NCI-H1694 treated with DMSO at 0.1 percent for 48 hours (cell line): ENCODE measurements at regions not wholly inside any gene's neighbourhood (a gene's known extent, or its start where the extent isn't known, plus 50 kb on each side); places are given as distances from the start of the nearest gene placed in this dataset.
"Not testable (repeated sequence)": the region's sequence is repeated elsewhere in the genome, so short reads cannot be mapped to it uniquely, and the experiment has no call there.

Experiments
- DNase-seq: peaks from one replicate; lab custom pipeline; 2025; lab: John Stamatoyannopoulos, UW

DNA sequence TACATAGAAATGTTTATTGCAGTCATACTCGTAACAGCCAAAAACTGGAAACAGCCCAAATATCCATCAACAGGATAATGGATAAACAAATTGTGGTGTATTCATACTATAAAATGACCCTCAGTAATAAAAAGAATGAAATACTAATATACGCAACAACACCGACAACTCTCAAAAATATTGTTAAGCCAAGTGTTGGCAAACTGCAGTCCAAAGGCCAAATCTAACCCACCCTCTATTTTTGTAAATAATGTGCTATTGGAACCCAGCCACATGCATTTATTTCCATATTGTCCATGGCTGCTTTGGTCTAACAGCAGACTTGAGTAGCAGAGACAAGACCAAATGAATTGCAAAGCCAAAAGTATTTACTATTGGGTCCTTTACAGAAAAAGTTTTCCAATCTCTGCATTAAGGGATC is 151.0 kb downstream of the MREG start:
- DNase-seq, result peak; percentile 13

DNA sequence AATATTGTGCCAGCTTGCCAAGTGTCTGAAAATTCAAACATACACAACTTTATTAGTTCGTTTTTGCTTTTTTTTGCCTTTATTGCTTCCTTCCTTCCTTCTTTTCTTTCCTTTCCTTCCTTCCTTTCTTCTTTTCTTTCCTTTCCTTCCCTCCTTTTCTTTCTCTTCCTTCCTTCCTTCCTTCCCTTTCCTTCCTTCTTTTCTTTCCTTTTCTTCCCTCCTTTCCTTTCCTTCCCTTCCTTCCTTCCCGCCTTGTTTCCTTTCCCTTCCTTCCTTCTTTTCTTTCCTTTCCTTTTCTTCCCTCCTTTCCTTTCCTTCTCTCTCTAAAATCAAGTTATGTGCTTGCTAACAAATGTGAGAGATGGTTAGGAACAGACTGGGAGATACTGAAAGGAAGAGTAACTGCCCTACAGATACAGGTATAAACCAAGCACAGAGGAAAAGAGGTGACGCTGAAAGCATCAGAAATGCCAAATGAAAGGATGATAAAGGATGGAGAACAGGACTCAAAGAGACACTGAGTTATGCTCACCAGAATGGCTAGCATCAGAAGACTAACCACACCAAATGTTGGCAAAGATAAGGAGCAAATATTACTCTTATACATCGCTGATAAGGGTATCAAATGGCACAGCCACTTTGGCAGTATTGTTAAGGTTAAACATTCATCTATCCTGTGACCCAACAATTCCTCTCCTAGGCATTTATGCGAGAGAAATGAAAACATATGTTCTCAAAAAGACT is 151.6 kb downstream of the MREG start:
- no peak for DNase-seq

DNA sequence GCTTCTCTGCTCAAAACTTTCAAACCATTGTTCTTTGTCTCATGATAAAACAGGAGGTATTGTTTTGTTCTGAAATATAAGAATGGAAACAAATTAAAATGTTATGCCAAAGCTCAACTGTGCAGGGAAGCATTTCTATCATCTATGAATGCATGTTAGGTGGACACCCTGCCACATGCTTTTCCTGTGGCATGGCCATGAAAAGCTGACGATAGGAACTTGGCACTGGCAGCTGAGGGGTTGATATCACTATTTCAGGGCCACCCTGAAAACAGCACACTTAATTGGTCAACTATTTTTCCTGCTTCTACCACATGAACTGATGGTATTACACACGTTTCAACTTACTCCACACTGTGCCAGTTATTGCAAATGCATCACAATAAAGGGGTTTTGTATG is 157.3 kb downstream of the MREG start:
- DNase-seq, result no peak

DNA sequence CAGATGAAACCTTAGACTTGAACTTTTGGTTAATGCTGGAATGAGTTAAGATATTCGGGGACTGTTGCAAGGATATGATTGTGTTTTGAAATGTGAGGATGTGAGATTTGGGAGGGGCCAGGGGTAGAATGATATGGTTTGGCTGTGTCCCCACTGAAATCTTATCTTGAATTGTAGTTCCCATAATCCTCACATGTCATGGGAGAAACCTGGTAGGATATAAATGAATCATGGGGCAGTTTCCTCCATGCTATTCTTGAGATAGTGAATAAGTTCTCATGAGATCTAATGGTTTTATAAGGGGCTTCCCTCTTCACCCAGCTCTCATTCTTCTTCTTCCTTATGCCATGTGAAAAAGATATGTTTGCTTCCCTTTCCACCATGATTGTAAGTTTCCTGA is 158.0 kb downstream of the MREG start:
- not testable (repeated sequence) for DNase-seq

DNA sequence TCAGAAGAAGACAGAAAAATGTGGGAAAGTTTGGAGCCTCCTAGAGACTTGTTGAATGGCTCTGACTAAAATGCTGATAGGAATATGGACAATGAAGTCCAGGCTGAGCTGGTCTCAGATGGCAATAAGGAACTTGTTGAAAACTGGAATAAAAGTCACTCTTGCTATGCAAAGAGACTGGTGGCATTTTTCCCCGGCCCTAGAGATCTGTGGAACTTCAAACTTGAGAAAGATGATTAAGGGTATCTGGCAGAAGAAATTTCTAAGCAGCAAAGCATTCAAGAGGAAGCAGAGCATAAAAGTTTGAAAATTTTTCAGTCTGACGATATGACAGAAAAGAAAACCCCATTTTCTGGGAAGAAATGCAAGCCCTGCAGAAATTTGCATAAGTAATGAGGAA is 159.3 kb downstream of the MREG start:
- DNase-seq, result no peak

DNA sequence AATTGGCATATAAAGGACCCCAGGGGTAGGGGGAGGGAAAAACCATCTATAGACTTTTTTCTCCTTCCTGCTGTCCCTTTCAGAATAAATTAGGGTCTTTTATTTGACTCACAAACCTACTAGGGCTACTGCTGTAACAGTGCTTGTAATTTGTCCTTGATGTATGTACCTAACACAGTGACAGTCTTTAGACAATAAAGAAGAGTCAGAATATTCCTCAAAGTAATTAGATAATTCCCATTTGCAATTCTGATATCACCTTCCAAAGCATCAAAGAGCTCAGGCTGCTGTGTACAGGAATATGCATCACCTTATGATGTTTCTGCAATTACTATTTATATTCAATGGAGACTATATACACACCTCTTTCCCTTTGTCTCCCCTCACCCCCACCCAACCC is 161.7 kb downstream of the MREG start:
- no peak for DNase-seq

DNA sequence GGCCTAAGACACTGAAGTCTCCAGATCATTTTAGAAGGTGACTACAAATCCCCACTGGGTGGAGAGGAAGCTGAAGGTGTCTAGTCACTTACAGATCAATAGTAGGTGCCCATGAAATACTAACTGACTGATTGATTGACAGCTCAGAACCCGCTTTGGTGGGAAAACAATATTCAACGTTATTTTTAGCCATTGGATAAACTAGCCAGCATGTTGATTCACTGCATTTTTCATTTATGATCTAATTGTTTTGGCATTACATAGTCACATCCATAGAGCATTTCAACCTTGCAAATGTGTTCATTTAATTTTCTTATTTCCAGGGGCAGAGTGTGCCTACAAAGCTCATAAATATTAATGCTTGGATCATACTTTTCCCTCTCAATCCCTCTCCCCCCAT is 162.3 kb downstream of the MREG start:
- no peak for DNase-seq

DNA sequence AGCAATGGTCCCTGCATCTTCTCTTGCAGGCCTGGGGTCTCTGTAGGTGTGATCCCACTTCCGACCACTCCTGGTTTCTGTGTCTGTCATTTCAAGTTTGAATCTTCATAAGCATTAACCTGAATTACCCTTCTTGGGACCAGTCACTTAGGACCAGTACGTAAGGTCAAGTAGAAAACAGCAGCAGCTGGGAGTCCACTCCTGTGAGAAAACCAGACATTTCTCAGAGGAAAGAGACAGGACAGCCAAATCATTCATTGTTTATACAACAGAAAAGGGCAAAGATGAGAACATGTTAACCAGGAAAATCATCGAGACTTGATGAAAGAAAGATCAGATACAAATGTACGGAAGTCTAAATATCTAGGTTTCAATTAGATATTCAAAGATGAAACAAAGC is 163.0 kb downstream of the MREG start:
- DNase-seq, result no peak

DNA sequence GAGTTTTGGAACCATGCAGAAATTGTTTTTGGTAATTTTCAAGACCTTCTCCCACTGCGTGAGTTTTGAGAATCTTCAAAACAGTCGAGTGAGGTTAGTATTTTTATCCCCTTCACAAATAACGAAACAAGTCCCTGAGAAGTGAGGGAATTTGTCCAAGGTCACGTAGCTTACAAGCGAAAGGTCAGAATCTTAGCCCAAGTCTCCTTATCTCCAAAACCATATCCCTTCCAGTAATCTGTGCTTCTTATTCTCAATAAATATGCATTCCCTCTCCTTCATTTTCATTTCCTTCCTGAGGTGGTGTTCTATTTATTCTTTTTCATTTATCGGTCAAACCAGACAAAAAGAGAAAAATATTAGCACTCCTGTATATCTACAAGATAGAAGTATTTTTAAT is 163.6 kb downstream of the MREG start:
- DNase-seq, result no peak

DNA sequence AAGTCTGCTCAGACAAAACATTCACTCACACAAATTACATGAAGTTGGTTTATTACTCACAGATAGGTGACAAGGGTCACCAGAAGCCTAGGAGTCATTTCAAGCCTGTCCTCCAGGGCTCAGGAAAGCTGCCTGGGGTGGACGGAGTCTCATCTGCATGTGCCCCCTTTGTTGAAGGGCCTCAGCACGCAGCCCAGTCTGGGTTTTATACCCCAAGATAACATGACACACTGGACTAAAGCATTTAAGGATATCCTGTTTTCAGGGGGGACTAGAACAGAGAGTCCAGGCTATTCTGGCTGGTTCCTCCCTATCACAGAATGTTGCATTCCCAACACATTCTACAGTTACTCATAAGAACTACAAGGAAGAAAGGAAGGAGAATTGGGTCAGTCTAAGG is 164.7 kb downstream of the MREG start:
- no peak for DNase-seq

DNA sequence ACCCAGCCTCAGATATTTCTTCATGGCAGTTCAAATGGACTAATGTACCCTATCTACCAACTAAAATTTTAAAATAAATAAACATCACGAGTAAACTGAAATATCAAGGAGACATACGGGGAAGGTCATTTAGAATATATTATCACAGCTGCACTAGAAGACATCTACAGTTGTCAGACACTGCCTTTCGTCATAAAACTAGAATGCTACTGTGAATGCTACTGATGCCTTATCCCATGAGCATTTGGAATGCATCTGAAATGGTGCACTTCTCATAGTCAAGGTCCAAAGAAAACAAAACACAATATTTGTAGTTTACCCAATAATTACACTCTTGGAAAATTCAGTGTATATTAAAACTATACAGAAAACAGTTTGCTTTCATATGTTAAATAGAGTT is 165.2 kb downstream of the MREG start:
- no peak for DNase-seq

DNA sequence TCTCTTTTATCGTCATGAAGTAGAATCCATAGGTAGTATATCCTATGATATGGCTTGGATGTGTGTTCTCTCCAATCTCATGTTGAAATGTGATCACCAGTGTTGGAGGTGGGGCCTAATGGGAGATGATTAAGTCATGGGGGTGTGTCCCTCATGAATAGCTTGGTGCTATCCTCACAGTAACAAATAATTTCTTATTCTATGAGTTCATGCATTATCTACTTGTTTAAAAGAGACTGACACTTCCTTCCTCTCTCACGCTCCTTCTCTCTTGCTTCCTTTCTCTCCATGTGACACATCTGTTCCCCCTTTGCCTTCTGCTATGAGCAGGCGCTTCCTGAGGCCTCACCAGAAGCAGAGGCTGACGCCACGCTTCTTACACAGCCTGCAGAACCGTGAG is 165.6 kb downstream of the MREG start:
- DNase-seq, result no peak

DNA sequence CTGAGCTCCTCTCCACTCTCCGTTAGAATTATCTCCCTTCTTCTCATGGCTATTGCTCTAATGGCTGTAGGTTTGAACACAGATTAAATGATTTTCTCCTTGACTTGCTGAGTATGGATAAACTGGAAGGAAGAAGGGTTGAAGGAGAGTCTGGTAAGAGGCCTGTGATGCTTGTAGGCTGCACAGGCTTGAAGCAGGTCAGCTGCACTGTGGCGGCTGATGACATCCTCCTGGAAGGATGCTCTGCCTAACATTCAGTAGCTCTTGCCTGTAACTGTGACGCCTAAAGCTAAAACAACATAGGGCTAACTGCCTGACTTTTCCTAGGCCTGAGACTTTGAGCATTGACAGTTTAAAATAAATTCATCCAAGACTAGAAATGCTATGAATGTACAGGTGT is 166.3 kb downstream of the MREG start:
- no peak for DNase-seq

DNA sequence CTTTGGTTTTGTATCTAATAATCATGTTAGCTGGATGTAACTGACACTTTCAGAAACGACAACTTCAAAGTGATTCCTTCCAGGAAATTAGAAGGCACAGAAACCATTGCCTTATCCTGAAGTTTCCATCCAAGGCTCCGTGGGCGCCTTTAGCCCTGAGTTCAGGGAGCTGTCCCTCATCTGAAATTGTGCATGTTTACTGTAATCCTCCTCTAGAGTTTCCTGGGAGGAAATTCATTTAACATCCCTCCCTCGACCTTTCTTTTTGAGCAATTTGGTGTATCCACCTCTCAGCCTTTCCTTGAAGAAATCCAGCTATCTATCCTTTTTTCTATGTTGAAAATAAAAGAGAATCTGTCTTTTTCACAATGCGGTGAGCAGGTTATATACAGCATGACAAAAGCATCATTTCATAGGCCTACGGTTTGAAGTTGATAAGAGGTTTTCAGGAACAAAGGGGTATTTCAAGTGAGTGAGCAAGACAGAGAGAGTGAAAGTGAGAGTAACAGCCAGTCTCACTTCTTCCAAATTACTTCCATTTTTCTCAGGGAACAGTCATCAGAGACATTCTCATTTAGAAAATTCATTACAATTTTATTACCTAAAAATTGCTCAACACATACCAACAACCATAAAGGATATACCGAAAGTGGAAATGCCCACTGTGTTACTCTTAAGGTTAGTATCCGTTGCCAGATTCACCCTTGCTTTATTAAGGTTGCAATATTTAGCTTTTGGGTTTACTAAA is 167.3 kb downstream of the MREG start:
- no peak for DNase-seq

DNA sequence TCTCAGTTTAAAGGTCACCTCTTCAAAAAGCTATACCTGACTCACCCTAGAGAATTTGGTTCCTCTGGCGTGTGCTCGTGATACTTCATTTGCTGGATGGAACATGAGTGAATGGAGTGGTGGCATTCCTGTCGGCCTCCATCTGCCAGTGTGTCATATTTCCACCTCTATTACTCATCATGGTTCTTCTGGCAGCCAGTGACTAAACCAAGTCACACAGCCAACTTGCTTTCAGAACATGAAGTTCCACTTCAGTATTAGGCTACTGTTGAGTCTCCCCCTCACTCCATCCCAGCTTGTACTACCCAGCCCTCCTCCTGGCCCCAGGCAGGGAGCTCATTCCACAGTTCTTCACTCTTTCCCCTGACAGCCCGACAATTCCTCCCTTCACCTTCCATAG is 169.8 kb downstream of the MREG start:
- DNase-seq, result no peak

DNA sequence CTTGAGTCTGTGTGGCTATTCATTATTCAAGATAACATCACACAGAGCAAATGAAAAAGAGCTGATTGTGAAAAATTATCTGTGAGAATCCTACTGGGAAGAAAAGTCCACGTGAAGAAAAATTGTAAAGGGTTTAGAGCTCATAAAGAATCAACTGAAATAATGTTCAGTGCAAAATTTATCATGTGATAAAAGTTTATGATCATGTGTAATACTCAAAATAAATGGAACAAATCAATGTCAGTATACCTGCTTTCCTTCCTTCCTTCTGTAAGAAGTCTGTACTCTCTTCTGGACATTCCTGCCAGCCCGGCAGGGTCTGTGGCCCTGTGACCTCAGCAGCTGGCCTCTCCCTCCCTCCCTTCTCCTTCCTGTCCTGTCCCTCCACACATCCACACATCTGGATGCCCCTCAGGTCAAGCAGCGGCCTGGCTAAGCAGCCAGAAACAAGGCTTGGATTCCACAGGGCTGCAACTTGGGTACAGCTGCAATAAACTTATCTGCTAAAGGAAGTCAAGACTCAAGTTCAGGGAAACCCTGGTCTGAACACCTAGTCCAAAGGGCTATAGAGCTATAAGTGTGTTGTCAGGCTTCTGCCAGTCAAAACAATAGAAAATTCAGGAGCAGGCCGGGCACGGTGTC is 172.1 kb downstream of the MREG start:
- no peak for DNase-seq

DNA sequence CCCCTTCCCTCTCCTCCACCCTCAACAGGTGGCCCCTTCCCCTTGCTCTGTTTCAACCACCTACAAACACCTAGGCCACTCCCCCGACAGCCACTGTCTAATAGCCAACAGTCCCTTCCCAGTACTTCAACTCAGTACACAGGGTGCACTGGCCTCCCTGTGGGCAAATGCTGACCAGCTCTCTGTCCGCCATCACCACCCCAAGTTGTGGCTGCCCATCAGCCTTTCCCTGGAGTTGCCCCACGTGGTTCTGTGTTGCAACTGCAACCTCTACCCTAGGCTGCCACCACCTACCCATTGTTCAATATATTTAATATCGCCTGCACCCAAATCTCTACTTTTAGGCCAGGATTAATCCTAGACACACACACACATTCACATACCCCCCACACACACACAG is 173.5 kb downstream of the MREG start:
- no peak for DNase-seq

DNA sequence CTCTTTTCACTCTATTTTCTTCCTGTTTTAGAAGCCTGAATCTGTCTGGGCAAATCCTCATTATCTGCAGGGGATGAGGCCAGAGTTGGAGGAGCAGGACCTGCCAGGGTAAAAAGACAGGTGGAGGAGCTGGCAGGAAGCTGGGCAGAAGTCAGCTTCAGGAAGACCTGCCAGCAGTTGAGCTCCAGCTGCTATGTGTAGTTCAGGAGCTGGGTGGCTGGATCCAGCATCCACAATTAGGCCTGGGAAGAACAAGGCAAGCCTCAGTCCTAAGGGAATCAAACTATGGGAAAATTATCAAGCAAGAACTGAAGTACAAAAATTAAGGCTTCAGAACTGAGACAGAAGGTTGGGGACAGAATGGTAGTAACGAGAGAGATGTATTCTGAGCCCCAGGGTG is 174.0 kb downstream of the MREG start:
- DNase-seq, result no peak

DNA sequence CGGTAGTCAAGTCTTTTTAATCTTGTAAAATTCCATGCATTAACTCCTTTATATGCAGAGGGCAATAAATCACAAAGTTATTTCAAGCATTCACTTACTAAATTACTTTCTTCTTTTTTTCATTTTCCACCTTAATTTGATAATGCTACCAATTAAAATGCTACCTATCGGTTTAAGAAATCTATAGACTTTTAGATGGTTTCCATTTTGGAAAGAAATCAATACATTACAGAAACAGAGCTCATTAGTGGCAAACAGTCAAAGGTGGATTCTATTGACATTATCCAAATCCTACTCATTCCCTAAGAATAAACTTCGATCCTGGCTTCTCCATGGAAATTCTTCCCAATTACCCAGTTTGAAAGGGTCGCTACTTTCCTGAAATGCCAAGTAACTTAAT is 176.5 kb downstream of the MREG start:
- no peak for DNase-seq

DNA sequence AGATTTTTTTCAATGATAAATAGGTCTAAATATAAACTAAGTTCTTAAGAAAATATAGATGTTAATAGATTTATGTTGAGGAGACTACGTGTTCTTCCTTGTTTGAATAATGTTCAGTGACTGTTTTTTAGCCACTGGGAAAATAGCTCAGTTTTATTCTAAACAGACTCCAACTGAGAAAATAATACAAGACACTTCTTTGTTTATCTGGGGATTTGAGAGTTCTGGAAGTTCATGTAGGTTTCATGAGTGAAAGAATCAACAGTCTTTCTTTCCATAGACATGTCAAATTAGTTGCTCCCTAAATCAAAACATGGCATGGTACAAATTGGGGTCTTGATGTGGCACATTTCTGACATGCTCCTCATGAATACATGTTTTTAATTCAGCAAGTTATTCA is 177.7 kb downstream of the MREG start:
- no peak for DNase-seq

DNA sequence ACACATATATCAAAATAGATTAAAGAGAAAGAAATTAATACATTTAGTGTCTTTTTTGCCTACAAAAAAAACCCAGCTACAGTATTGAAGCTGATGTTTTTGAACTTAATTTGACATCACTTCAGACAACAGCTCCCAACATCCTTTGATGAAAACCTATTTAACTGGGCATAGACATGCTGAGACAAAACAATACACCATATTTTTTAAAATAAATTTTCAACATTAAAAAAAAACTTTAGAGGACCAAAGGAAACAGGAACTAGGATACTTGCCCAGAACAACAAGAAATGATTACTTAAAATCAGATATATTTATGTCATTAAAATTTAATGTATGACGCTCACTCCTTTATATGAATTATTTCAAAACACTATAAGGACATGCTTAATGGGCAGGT is 178.1 kb downstream of the MREG start:
- DNase-seq, result no peak

DNA sequence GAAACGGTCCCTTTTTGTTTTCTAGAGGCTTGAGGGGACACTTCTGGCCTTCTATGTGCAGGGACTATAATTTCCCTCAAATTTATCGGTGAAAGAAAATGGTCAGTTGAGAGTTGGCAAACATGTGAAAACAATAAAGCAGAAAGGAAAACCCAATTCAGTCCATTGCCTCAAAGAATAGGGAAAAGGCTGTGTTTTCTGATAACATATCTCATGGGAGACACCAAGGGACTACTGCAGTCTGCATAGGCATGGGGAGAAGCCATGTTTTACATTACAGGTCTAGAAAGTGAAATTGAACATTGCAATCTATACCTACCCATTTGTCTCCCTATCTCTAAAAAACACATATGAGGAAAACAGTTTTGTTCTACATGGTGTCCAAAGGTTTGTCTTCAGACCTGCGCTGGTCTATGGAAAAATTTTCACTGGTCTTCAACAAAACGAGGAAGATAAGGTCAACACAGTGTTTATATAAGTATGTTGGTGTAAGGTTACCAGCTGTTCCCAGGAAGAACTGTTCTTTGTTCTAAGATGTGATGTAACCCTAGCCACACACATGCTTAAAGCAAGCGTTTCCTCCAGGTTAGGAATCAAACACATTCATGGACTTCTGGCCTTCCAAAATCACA is 179.7 kb downstream of the MREG start:
- no peak for DNase-seq

DNA sequence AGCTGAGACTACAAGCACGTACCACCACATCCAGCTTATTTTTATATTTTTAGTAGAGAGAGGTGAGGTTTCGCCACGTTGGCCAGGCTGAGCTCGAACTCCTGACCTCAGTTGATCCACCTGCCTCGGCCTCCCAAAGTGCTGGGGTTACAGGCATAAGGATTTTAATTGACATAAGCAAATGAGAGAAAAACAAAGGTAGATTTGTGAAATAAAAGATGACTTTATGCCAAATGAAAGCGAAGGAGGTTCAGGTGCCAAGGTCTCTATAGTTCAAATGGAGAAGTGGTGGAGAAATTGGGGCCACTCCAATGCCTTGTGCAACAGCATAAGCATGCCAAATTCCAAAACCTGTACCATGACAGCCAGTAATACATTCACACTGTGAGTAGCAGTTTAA is 180.6 kb downstream of the MREG start:
- no peak for DNase-seq
